ENCODE measurements at regions not wholly inside any gene's neighbourhood (a gene's known extent, or its start where the extent isn't known, plus 50 kb on each side); places are given as distances from the start of the nearest gene placed in this dataset.

DNA sequence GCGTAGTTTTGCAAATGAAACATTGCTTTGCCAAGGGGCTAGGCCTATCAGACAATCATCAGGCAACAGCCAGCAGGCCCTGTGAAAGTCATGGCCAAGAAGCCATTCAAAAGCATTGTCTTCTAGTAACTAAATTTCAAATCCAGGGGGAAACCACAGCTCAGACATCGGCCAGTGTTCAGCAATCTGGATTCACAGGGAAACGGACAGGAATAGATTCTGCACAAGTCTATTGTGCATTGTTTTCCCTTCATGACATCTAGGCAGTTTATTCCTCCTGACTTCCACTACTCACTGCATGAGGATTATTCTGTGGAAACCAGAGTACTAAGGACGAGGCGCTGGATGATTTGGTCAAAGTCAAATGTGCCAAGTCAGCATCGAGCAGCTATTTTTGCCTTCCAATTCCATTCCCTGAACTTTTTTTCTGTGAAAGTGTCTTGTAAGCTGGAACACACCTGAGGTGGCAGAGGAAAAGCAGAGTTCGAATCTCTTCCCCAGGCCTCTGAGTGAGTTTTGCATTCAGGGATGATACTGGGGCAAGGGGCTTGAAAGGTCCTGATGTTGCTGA lies 75.4 kb downstream of the VCPKMT start:
- DNase-seq = no peak

DNA sequence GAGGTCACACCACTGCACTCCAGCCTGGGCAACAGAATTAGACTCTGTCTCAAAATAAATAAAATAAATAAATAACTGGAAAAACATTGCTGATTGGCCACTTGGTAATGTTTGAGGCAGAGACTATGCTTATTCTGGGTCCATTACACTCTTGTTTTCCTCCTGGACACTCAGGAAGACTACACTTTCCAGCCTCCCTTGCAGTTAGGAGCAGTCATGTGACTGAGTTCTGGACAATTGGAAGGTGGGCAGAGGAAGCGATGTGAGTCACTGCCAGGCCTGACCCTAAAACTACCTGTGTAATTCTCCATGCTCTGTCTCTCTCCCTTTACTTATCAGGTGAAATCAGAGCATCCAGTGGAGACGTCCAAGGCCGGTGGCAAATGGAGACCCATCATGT lies 74.4 kb downstream of the VCPKMT start:
- no peak for DNase-seq

DNA sequence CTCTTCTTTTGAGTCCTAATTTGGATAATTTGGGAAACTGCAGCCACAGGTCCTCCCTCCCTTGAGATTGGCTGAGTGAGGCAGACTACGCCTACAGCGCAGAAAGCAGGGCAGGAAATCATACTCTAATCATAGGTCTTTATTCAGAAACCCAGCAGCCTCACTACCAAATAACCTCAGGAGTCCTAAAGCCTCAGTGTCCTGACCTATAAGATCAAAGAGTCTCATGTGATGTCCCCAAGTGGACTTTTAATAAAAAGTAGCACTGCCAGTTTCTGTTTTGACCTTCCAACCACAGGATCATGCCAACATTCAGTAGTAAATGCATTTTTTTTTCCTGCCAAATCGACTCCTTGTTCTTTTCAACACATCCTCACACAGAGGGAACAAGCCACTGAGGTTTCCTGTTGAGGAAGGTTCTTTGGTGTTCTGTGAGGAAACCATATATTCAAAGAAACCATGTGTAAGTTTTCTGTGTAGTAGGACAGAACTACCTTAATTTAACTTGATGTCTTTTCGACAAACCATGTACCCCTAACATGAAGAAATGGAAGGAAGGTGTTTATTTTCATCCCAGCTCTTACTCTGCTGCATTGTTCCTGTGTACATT lies 72.2 kb downstream of the VCPKMT start:
- DNase-seq = no peak

DNA sequence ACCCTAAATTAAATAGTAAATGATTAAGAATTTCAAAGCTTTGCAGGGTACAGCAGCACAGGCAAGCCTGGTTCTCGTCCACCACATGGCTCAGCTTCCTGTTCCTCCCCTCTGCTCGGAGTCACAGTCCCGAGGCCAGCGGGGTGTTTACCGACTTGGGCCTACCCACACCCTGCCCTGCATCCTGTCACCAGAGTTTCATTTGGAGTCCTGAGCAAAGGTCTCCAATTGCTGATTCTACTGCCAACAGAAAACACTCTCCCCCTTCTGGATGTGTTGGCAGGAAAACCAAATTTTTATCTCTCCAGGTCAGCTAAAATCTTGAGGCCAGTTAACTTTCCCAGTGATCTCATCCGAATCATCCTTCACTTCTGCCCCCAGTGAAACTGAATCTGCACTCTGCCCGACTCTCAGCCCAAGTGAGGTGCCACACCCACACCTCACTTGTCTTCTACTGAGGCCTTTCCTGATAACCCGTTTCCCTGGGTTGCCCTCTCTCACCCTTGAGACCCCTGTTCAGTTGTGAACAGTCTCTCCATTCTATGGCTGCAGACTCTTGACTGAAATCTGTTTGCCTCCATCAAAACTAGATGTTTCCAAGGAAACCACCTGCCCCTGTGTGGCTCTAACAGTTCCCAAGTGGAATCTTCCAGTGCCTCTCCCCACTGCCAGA lies 71.2 kb downstream of the VCPKMT start:
- no peak for DNase-seq

DNA sequence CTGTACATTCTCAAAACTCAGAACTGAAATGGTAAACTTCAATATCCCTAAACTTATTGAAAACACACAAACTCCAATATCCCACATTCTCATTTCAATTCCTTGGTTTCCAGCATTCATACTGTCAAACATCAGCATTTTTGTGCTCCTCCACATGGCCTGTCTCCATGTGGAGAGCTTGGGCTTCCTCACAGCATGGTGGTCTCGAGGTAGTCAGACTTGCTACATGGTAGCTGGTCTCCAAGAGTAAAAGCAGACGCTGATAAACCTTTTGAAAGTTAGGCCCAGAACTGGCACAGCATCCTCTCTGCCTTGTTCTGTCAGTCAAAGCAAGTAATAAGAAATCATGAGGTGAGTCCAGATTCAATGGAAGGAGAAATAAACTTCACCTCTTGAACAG lies 70.5 kb downstream of the VCPKMT start:
- DNase-seq = no peak

DNA sequence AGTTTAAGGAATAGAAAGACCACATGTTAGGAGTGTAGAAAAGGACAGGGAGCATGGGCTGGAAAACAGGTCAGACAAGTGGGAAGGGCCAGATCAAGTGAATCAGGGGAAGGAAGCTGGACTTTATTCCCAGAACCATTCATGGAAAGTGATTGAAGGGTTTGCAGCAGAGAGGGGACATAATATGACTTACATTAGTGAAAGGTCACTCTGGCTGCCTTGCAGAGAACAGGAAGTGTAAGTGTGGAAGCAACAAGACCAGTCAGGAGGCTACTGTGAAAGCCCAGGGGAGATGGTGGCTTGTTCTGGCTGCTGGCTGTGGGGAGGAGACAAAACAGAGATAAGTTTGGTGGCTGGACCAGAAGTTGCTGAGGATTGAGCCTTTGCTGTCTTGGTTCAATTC lies 69.1 kb downstream of the VCPKMT start:
- DNase-seq = no peak

DNA sequence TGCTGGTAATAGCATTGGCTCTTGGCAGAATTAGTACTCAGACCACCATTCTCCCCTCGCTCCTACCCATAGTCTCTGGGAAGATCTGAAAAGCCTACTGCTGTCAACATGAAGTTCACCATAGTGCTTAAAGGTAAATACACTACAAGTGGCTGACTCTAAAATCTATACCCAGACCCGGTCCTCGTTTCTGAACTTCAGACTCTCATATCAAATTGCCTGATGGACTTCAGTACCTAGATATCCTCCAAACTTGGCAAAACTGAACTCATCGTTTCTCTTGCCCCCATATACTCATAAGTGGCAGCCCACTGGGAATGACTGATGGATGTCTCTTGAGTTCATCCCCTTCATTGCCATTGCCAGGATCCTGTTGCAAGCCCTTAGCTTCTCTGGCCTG lies 67.3 kb downstream of the VCPKMT start:
- no peak for DNase-seq

DNA sequence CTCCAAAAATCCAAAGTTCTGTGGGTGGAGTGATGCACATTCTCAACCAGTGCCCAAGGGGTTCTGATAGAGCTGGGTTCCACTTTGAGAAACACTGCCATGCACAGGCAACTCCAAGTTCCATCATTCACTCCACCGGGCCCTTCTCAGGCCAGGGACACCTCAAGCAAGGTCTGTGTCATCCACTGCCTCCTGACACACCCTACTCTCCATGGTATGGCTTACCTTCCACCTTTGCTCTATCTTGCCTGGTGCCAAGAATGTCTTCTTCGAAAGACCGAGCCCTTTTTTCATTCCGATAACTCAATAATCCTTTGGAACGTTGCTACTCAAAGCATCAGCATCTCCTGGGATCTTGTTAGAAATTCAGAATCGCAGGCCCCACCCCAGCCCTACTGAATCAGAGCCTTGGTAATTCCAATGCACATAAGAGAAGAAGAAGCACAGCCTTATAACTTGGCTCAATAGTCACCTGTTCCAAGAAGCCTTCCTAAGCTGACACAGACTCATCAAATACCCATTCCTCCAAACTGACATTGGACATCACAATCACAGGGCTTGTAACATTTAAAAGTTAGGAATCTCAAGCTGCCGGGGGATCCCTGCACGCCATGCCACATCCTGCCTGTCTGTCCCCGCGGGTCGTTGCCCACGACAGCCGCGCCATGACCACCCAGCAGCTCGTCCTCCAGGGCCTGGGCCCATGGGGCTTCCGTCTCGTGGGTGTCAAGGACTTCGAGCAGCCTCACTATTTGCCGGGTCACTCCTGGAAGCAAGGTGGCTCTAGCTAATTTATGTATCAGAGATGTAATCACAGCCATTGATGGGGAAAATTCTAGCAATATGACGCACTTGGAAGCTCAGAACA lies 66.4 kb downstream of the VCPKMT start:
- DNase-seq = no peak

DNA sequence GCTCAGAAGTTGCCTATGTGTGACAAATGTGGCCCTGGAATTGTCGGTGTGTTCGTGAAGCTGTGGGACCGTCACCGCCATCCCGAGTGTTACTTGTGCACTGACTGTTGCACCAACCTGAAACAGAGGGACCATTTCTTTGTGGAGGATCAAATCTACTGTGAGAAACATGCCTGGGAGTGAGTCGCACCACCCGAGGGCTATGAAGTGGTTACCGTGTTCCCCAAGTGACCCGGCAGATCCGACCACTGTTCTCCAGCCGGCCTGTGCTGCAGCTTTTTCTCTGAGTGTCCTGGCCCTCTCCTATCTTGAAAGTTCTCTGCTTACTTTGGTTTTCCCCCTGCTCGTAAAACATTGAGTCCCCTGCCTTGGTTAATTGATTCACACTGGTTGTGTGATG lies 65.3 kb downstream of the VCPKMT start:
- no peak for DNase-seq

DNA sequence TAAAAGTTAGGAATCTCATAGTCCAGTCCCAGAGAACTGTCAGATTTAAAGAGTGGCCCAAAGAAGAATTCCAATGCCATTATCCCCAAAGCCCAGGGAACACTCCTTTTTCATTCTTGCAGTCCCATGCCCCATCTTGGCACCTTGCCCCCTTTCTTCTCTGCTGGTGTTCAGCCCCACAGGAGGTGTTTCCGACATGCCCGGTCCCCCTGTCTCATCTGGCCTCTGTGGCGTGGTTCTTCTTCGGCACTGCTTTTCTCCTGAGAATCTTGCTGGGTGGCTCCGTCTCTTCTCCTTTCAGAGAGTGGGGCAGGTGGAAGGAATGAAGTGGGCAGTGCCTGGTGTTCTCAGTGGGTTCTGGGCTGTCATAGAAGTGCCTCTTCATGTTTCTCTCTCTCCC lies 64.7 kb downstream of the VCPKMT start:
- no peak for DNase-seq

DNA sequence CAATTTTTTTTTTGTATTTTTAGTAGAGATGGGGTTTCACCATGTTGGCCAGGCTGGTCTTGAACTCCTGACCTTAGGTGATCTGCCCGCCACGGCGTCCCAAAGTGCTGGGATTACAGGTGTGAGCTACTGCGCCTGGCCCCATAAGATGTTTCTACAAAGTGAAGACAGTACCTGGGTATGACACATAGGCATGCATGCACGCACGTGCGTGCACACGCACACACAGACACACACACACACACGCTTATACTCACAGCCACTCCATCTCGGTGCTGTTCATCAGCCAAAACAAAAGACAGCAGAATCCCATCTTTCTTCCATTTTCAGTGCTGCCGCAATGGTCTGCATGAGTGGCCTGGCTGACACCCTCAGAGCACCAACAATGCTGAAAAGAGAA lies 63.9 kb downstream of the VCPKMT start:
- DNase-seq = no peak

DNA sequence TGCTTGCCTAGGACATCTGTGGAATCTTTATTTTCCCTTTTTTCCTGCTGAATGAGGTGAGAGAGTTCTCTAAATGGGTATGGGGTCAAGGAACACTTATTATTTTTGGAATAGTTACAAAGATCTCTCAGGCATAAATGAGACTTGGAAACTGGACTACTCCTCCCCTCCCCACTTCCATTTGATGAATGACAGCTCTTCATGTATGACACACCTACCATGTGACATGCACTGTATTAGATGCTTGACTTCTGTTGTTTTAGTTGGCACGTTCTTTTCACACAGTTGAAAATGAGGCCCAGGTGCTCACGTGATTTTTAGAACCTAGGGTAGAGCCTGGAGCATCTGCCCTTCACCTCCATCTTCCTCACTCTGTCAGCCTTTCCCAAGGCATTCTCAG lies 62.4 kb downstream of the VCPKMT start:
- DNase-seq = no peak

DNA sequence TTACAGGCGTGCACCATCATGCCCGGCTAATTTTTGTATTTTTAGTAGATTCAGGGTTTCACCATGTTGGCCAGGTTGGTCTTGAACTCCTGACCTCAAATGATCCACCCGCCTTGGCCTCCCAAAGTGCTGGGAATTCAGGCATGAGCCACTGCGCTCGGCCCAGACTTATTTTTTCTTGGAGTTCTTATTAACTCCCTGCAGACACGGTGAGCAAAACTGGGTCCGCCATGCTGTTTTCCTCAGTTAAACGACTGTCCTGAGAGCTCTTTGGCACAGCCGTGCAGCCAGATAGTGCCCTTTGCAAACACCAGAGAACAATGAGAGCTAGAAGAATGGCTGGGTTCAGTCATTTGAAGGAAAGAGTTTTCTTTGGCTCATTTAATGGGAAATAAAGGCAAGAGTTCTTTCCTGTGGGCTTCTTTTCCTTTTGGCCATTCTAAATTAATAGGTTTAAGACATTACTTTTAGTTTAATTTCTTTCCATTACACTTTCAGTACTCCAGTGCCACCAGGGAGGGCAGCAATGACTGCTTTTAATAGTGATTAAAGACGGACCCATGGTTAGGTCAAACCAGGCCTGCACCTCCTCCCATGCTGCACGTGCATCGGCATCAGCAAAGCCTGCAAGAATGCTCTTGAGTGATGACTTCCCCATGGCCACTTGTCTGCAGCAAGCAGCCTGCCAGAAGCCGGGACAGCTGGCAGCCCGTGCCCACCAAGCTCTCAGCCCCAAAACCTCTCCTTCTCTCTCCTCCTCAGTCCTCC lies 60.7 kb downstream of the VCPKMT start:
- peak; percentile 8 for DNase-seq

DNA sequence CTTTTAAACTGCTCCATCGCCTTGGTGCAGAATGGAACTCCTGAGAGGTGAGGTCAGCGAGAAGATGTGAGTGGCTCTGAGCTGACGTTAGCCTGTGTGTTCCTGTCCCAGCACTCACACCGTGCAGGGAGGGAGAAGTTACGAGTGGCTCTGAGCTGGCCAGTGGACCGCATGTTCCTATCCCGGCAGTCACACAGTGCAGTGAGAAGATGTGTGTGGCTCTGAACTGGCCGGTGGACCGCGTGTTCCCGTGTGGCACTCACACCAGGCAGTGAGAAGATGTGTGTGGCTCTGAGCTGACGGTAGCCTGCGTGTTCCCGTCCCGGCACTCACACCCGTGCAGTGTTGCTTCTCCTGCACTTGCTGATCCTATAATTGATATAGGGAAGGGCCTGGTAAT lies 59.9 kb downstream of the VCPKMT start:
- peak; percentile 17 for DNase-seq

DNA sequence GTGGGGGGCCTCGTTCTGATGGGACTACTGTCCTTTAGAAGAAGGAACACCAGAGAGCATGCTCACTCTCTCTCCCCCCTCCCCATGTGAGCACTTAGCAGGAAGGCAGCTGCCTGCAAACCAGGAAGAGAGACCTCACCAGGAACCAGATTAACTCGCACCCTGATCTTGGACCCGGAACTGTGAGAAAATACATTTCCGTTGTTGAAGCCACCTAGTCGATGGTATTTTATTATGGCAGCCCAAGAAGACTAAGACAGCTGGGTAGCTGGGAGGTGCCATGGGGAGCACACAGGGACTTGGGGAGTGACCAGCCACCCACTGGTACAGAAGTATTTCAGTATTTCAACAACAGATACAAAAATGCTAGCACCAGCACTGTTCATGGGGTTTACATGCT lies 59.0 kb downstream of the VCPKMT start:
- no peak for DNase-seq

DNA sequence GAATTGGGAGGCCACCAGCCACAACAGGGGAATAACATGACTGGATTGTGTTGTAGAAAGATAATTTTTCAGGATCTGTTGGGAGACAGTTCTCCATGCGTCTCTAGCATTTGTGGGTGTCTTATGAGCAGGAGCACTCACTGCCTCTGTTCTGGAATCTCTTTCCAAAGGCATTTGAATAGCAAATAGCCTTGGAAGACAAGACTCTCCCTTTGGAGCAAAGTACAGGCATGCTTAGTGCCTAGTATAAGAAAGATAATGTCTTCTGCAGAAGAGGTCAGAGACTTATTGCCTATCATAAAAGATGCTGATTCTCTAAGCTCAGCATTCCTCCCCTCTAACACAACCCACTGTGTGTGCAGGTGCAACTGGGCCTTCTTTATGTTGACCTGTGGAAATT lies 58.3 kb downstream of the VCPKMT start:
- DNase-seq = no peak

Data from eye (tissue), 1 donor.